GM12872 (cell line): ENCODE measurements at regions not wholly inside any gene's neighbourhood (a gene's known extent, or its start where the extent isn't known, plus 50 kb on each side); places are given as distances from the start of the nearest gene placed in this dataset.

Experiments used
- CTCF ChIP-seq: IDR thresholded peaks from 3 replicates; pipeline ENCODE4 v1.5.1; 2011; ENCODE audit warnings: low read depth, mild to moderate bottlenecking, low read length, moderate library complexity; ENCODE audit not compliant: insufficient read depth

- TF ChIP-seq CTCF = no peak
Observed at GRCh38 chr2:59702026-59702425, 851.4 kb downstream of the BCL11A start.

GRCh38 chr2:59701271-59701994 is 852.0 kb downstream of the BCL11A start:
- TF ChIP-seq CTCF = no peak

DNA sequence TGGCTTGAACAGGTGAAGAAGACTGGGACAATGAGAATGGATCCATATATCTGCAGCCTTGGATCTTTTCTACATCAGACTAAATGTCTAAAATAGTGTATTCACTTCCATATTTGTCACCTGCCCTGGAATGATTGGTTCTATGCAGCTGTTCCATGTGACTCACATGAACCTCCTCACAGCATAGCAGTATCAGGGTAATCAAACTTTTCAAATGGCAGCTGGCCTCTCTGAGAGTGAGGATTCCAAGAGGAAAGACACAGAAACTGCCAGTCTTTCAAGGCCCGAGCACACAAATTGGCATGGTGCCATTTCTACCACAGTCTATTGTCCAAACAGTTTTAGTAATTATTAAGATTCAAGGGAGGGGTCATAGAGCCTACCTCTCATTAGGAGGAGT is 859.3 kb downstream of the BCL11A start:
- TF ChIP-seq CTCF = no peak

DNA sequence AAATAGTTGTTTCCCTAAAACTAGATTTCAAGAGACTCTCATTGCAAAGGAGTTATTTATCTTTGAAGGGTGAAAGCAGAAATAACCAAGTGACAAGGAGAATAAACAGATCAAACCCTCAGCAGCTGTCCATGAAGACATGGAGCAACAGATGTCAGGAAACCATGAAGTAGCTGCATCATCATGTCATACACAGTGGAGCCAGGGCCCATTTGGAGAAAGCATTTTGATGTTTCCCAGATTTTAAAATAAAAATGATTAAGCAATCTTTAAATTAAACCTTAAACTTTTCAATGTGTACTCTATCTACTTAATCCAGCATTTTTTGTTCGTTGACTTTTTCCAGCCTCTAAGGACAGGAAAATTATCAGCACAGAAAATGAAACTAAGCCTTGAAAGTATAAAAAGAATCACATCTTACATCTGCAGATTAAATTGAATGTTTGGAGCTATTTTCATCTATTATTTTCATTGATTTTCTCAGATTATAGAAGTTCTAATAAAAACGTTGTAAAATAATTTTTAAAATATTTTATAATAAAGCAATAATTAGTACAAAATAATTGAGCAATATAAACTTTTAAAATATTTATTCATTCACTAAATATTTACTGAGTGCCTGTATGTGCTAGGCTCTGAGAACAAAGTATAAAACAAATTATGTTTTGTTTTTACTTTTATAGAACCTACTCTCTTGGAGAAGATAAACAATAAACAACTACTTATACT is 860.1 kb downstream of the BCL11A start:
- TF ChIP-seq CTCF = no peak

DNA sequence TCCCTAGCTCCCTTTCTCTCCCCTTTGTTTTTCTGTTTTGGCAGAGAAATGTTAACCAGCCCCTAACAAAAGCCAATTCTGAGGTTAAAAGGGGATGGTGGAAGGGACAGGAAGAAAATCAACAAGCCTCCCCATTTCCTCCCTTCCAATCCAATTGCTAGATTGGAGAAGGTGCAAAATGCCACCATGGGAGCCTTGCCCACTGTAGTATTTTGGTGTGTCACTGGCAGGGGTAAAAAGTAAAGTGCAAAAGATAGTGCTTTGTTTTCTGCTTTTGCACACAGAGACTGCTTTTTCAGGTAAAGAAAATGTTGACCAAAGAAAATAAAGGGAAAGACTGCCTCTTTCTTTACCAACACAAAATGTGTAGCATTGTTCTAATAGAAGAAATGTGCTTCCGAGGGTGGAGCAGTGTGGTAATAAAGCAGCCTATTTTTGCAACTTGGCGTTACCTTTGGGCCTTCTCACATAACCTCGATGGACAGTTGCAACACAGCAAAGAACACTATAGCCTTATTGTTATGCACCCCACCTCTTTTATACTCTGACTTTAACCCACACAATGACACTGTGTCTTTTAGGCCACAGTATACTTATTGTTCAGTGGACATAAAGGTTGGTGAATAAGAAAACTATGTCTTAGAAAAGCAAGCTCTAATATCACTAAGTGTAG is 861.8 kb downstream of the BCL11A start:
- TF ChIP-seq CTCF = no peak

DNA sequence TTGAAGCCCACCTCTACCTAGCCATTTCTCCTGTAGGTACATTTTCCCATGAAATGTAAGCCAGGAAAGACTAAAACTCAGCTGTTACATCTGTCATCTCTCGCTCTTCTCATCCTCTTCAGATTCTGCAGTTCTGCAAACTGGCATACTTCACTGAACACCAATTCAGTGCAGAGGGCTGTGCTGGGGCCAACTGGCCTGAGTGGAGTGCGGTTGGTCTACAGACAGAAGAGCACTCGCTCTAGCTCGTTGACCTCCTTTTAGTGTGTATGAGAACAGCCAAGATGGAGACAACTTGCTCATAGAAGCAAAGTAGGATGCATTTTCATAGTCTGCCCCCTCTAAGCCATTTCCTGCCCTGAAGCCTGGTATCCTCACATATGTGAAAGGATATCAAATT is 862.6 kb downstream of the BCL11A start:
- no peak for TF ChIP-seq CTCF

- TF ChIP-seq CTCF = no peak
Observed at GRCh38 chr2:59684771-59685166, 868.7 kb downstream of the BCL11A start.
